ENCODE measurements at regions not wholly inside any gene's neighbourhood (a gene's known extent, or its start where the extent isn't known, plus 50 kb on each side); places are given as distances from the start of the nearest gene placed in this dataset.

DNA sequence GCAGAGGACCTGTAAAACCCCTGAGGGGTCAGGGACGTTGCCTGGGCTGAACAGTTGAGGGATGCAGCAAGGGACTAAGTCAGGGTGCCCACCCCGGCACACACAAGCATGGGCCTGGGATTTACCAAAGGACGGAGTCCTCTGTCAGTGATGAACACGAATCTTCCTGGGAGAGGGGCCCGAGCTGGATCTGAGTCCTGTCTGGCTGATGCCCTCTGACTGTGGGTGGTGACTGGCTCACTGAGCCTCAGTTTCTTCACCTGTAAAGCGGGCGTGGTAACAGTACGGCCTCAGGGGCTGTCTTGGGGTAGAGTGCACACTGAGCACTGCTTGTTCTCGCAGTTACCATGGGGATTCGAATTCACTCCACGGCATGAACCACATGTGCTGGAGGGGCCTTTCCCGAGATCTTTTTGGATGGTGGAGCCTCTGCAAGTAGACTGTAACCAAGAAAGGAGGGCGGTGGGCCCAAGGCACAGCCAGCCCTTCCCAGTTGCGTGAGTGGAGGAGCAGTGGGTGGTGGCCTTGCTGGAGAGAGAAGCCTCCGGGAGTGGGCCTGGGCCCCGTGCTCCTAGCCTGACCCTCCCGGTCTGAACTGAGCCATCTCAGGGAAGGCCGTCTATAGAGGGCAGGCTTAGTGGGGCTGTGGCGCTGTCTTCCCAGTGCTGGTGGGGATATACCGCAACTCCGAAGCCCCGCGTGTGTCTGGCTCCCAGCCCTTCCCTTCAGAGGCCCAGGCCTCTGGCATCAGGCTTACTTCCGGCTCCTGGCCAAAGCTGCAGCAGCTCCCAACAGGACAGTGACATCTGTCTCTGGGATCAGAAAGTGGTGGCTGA is 130.8 kb upstream of the HS6ST1 start:
- Histone ChIP-seq H3K9ac (ENCODE audit: insufficient read depth, low read depth, low read length) (no peak overlapping the region), H4K20me1 (ENCODE audit: insufficient read depth, low read length) (no peaks in the 10 kb centered on the region), H3K79me2 (ENCODE audit: insufficient read depth, low read length) (no peaks in the 10 kb centered on the region), H2AFZ (ENCODE audit: low read length) (no peak overlapping the region), H3K27me3 (ENCODE audit: control insufficient read depth in 1 of 2, insufficient read depth in 2 of 2, low read length in 2 of 2) (peaks cover 2 to 7% of the 10 kb centered on the region in 2 experiments; a peak in 2 of 5 replicates), H3K36me3 (replicated peaks in 1 of 2; ENCODE audit: control insufficient read depth in 1 of 2, insufficient read depth in 2 of 2, low read length in 2 of 2) (no peaks in the 10 kb centered on the region), H3K4me1 (ENCODE audit: insufficient read depth, low read length) (no peaks in the 10 kb centered on the region), H3K4me3 (replicated peaks in 1 of 3; ENCODE audit: insufficient read depth in 1 of 3, low read depth in 2 of 3, low read length in 3 of 3) (no peak overlapping the region), H3K27ac (ENCODE audit: extremely low read length, insufficient read depth, low read length) (no peak overlapping the region), H3K4me2 (ENCODE audit: low read depth, low read length) (no peak overlapping the region), H3K9me3 (ENCODE audit: low read length) (no peaks in the 10 kb centered on the region)
- FAIRE-seq (no peak), DNase-seq (ENCODE audit: low spot score) (no peak), ATAC-seq (peak; percentile 51)
- 39% methylated on average over 15 of the region's 24 CpGs for WGBS (ENCODE audit: low lambda C conversion rate)
- intact Hi-C loops (cut with micrococcal nuclease; ENCODE audit: unreplicated experiment) (no loop called here), in situ Hi-C loops (cut with HindIII; ENCODE audit: extremely low pct_ligation_motif_present, low pct_unique_long_range_greater_than_20kb) (no loop called here)
- ChIA-PET POLR2A (no interaction called here), CTCF (ENCODE audit: low intra/inter-chr PET ratio, low total read pairs) (no interaction called here)
- BruUV-seq (replicated peaks): no TSS peak
- TF ChIP-seq PAXIP1 (CRISPR knock-in tag; conservative IDR thresholded peaks at IDR 0.05): no peak
- peak; percentile 28 for TF ChIP-seq HNRNPLL (IDR thresholded peaks at IDR 0.05; ENCODE audit: low read depth, low read length, poor library complexity, severe bottlenecking)
